Medulla oblongata (tissue), 1 donor: ENCODE measurements at regions not wholly inside any gene's neighbourhood (a gene's known extent, or its start where the extent isn't known, plus 50 kb on each side); places are given as distances from the start of the nearest gene placed in this dataset.

Experiments used
- DNase-seq: peaks from one replicate; pipeline ENCODE4 v3.0.0-alpha.2; 2015; ENCODE audit errors: extremely low spot score

GRCh38 chr7:11895337-11895736 lies 63.3 kb upstream of the THSD7A start:
- no peak for DNase-seq

GRCh38 chr7:11896663-11897062 lies 64.7 kb upstream of the THSD7A start:
- no peak for DNase-seq

- DNase-seq = no peak
Observed at GRCh38 chr7:11899247-11899646, 67.2 kb upstream of the THSD7A start.

GRCh38 chr7:11910253-11910652 lies 78.3 kb upstream of the THSD7A start:
- no peak for DNase-seq

- DNase-seq = no peak
Observed at GRCh38 chr7:11911900-11912299, 79.9 kb upstream of the THSD7A start.

GRCh38 chr7:11914645-11915044 lies 82.6 kb upstream of the THSD7A start:
- no peak for DNase-seq

GRCh38 chr7:11923376-11923930 lies 91.5 kb upstream of the THSD7A start:
- DNase-seq = no peak

GRCh38 chr7:11931307-11931706 lies 99.3 kb upstream of the THSD7A start:
- DNase-seq = no peak

GRCh38 chr7:11934796-11935195 lies 102.8 kb upstream of the THSD7A start:
- no peak for DNase-seq

GRCh38 chr7:11935905-11936304 lies 103.9 kb upstream of the THSD7A start:
- DNase-seq = no peak

GRCh38 chr7:11946794-11947193 lies 114.8 kb upstream of the THSD7A start:
- DNase-seq = no peak

- DNase-seq = no peak
Observed at GRCh38 chr7:11950281-11950680, 118.3 kb upstream of the THSD7A start.

- no peak for DNase-seq
Observed at GRCh38 chr7:11950942-11951341, 118.9 kb upstream of the THSD7A start.

GRCh38 chr7:11951909-11952308 lies 119.9 kb upstream of the THSD7A start:
- no peak for DNase-seq

- no peak for DNase-seq
Observed at GRCh38 chr7:11952972-11953371, 121.0 kb upstream of the THSD7A start.

- no peak for DNase-seq
Observed at GRCh38 chr7:11956991-11957390, 125.0 kb upstream of the THSD7A start.

GRCh38 chr7:11957956-11958355 lies 126.0 kb upstream of the THSD7A start:
- DNase-seq = no peak

GRCh38 chr7:11959121-11959520 lies 127.1 kb upstream of the THSD7A start:
- DNase-seq = no peak

- no peak for DNase-seq
Observed at GRCh38 chr7:11960621-11961020, 128.6 kb upstream of the THSD7A start.

- no peak for DNase-seq
Observed at GRCh38 chr7:11969643-11970042, 137.6 kb upstream of the THSD7A start.

- DNase-seq = no peak
Observed at GRCh38 chr7:11970132-11970531, 138.1 kb upstream of the THSD7A start.

GRCh38 chr7:11985376-11985775 lies 153.4 kb upstream of the THSD7A start:
- no peak for DNase-seq

- no peak for DNase-seq
Observed at GRCh38 chr7:11985971-11986370, 154.0 kb upstream of the THSD7A start.

- no peak for DNase-seq
Observed at GRCh38 chr7:11988186-11988585, 156.2 kb upstream of the THSD7A start.

GRCh38 chr7:12002428-12002827 lies 170.4 kb upstream of the THSD7A start:
- DNase-seq = no peak
